ENCODE measurements at regions not wholly inside any gene's neighbourhood (a gene's known extent, or its start where the extent isn't known, plus 50 kb on each side); places are given as distances from the start of the nearest gene placed in this dataset.

GRCh38 chr3:146679191-146679590, 74.0 kb upstream of the PLSCR5 start:
- Histone ChIP-seq H3K27me3 (ENCODE audit: insufficient read depth, low read length) (no peaks in the 10 kb centered on the region), H2AK5ac (ENCODE audit: low read length) (no peak overlapping the region), H4K8ac (ENCODE audit: low read depth, low read length) (no peak overlapping the region), H3K4me3 (ENCODE audit: low read depth, low read length) (no peak overlapping the region), H3K79me2 (ENCODE audit: control insufficient read depth, insufficient read depth, low read length, poor library complexity) (no peaks in the 10 kb centered on the region), H3K27ac (ENCODE audit: low read depth, low read length) (no peak overlapping the region), H4K12ac (ENCODE audit: low read depth, low read length) (no peak overlapping the region), H3K9ac (ENCODE audit: low read length) (no peak overlapping the region), H3K79me1 (ENCODE audit: low read length) (no peaks in the 10 kb centered on the region), H3K4me2 (ENCODE audit: low read length) (no peak overlapping the region), H4K91ac (ENCODE audit: low read depth, low read length) (no peak overlapping the region), H2BK120ac (ENCODE audit: insufficient read depth, low read length, poor library complexity) (no peak overlapping the region), H2BK5ac (ENCODE audit: low read depth, low read length, poor library complexity) (no peak overlapping the region), H3K36me3 (ENCODE audit: control insufficient read depth in 1 of 2, insufficient read depth in 2 of 2, low read length in 2 of 2) (no peaks in the 10 kb centered on the region), H2AFZ (ENCODE audit: insufficient read depth, low read length, poor library complexity) (no peak overlapping the region), H3K18ac (ENCODE audit: low read length) (no peak overlapping the region), H2BK12ac (ENCODE audit: low read length) (no peak overlapping the region), H3K4me1 (ENCODE audit: control insufficient read depth in 1 of 2, insufficient read depth in 2 of 2, low read length in 2 of 2) (no peaks in the 10 kb centered on the region), H3K14ac (ENCODE audit: low read length) (no peak overlapping the region), H3K9me3 (ENCODE audit: insufficient read depth, low read depth, low read length) (no peaks in the 10 kb centered on the region), H3K23ac (ENCODE audit: low read length) (no peak overlapping the region), H3K4ac (ENCODE audit: low read depth, low read length) (no peak overlapping the region)
- no CpG with 5 or more reads among the region's 3 CpGs for WGBS (ENCODE audit: extremely low coverage, insufficient coverage, insufficient read length)
- no peak for DNase-seq

GRCh38 chr3:146672941-146673340, 67.8 kb upstream of the PLSCR5 start:
- no CpG with 5 or more reads among the region's 2 CpGs for WGBS (ENCODE audit: extremely low coverage, insufficient coverage, insufficient read length)
- Histone ChIP-seq H3K79me2 (ENCODE audit: control insufficient read depth, insufficient read depth, low read length, poor library complexity) (no peaks in the 10 kb centered on the region), H2BK120ac (ENCODE audit: insufficient read depth, low read length, poor library complexity) (no peak overlapping the region)

DNA sequence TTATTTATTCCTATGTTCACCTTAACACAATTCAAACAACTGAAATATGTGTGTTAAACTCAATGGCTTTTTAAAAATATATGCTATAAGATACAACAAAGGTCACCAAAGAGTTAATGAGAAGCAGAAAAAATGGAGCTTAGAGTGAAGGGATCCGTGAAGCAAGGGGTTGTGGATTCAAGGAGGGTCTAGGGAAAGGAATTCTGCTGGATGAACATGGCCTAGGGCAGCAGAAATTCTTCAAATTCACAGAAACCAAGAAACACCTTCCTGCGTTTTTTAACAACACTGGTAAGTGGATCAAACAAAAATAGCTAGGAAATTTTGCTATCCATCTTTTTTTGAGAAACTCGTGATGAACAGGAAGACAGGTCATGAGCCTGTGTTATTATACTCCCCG, 59.3 kb upstream of the PLSCR5 start:
- Histone ChIP-seq H3K79me1 (ENCODE audit: low read length) (no peaks in the 10 kb centered on the region), H4K91ac (ENCODE audit: low read depth, low read length) (no peak overlapping the region), H3K36me3 (ENCODE audit: control insufficient read depth in 1 of 2, insufficient read depth in 2 of 2, low read length in 2 of 2) (no peaks in the 10 kb centered on the region), H2AFZ (ENCODE audit: insufficient read depth, low read length, poor library complexity) (no peak overlapping the region), H3K27me3 (ENCODE audit: insufficient read depth, low read length) (no peaks in the 10 kb centered on the region), H3K14ac (ENCODE audit: low read length) (no peak overlapping the region), H3K23ac (ENCODE audit: low read length) (no peak overlapping the region), H3K9me3 (ENCODE audit: insufficient read depth, low read depth, low read length) (no peaks in the 10 kb centered on the region), H3K27ac (ENCODE audit: low read depth, low read length) (no peak overlapping the region), H2AK5ac (ENCODE audit: low read length) (no peak overlapping the region), H4K12ac (ENCODE audit: low read depth, low read length) (no peak overlapping the region), H2BK12ac (ENCODE audit: low read length) (no peak overlapping the region), H2BK120ac (ENCODE audit: insufficient read depth, low read length, poor library complexity) (no peak overlapping the region), H3K4ac (ENCODE audit: low read depth, low read length) (no peak overlapping the region), H3K4me3 (ENCODE audit: low read depth, low read length) (no peak overlapping the region), H3K18ac (ENCODE audit: low read length) (no peak overlapping the region), H3K9ac (ENCODE audit: low read length) (no peak overlapping the region), H3K4me1 (ENCODE audit: control insufficient read depth in 1 of 2, insufficient read depth in 2 of 2, low read length in 2 of 2) (no peaks in the 10 kb centered on the region), H2BK5ac (ENCODE audit: low read depth, low read length, poor library complexity) (no peak overlapping the region), H3K4me2 (ENCODE audit: low read length) (no peak overlapping the region), H4K8ac (ENCODE audit: low read depth, low read length) (no peak overlapping the region), H3K79me2 (ENCODE audit: control insufficient read depth, insufficient read depth, low read length, poor library complexity) (no peaks in the 10 kb centered on the region)
- WGBS (ENCODE audit: extremely low coverage, insufficient coverage, insufficient read length): no CpG with 5 or more reads among the region's 4 CpGs
- DNase-seq: peak; percentile 15 to 34

More at GRCh38 chr3:146672941-146673340, 67.8 kb upstream of the PLSCR5 start:
- Histone ChIP-seq H2AK5ac (ENCODE audit: low read length) (no peak overlapping the region), H3K27ac (ENCODE audit: low read depth, low read length) (no peak overlapping the region), H3K23ac (ENCODE audit: low read length) (no peak overlapping the region), H3K4me1 (ENCODE audit: control insufficient read depth in 1 of 2, insufficient read depth in 2 of 2, low read length in 2 of 2) (no peaks in the 10 kb centered on the region), H3K4me3 (ENCODE audit: low read depth, low read length) (no peak overlapping the region), H3K14ac (ENCODE audit: low read length) (no peak overlapping the region), H3K27me3 (ENCODE audit: insufficient read depth, low read length) (no peaks in the 10 kb centered on the region), H3K4ac (ENCODE audit: low read depth, low read length) (no peak overlapping the region), H3K9ac (ENCODE audit: low read length) (no peak overlapping the region), H2AFZ (ENCODE audit: insufficient read depth, low read length, poor library complexity) (no peak overlapping the region), H3K36me3 (ENCODE audit: control insufficient read depth in 1 of 2, insufficient read depth in 2 of 2, low read length in 2 of 2) (no peaks in the 10 kb centered on the region), H4K12ac (ENCODE audit: low read depth, low read length) (no peak overlapping the region), H2BK12ac (ENCODE audit: low read length) (no peak overlapping the region), H3K18ac (ENCODE audit: low read length) (no peak overlapping the region), H4K8ac (ENCODE audit: low read depth, low read length) (no peak overlapping the region), H3K9me3 (ENCODE audit: insufficient read depth, low read depth, low read length) (no peaks in the 10 kb centered on the region), H3K4me2 (ENCODE audit: low read length) (no peak overlapping the region), H4K91ac (ENCODE audit: low read depth, low read length) (no peak overlapping the region), H3K79me1 (ENCODE audit: low read length) (no peaks in the 10 kb centered on the region), H2BK5ac (ENCODE audit: low read depth, low read length, poor library complexity) (no peak overlapping the region)
- DNase-seq: no peak

- Histone ChIP-seq H3K23ac (ENCODE audit: low read length) (no peak overlapping the region), H3K4ac (ENCODE audit: low read depth, low read length) (no peak overlapping the region), H3K27me3 (ENCODE audit: insufficient read depth, low read length) (no peaks in the 10 kb centered on the region), H2BK12ac (ENCODE audit: low read length) (no peak overlapping the region), H2AFZ (ENCODE audit: insufficient read depth, low read length, poor library complexity) (no peak overlapping the region), H3K27ac (ENCODE audit: low read depth, low read length) (no peak overlapping the region), H3K9ac (ENCODE audit: low read length) (no peak overlapping the region), H4K91ac (ENCODE audit: low read depth, low read length) (no peak overlapping the region), H3K4me1 (ENCODE audit: control insufficient read depth in 1 of 2, insufficient read depth in 2 of 2, low read length in 2 of 2) (no peaks in the 10 kb centered on the region), H3K4me2 (ENCODE audit: low read length) (no peak overlapping the region), H3K79me2 (ENCODE audit: control insufficient read depth, insufficient read depth, low read length, poor library complexity) (no peaks in the 10 kb centered on the region), H3K9me3 (ENCODE audit: insufficient read depth, low read depth, low read length) (peaks cover 2% of the 10 kb centered on the region), H3K14ac (ENCODE audit: low read length) (no peak overlapping the region), H4K8ac (ENCODE audit: low read depth, low read length) (no peak overlapping the region), H2BK120ac (ENCODE audit: insufficient read depth, low read length, poor library complexity) (no peak overlapping the region), H3K79me1 (ENCODE audit: low read length) (no peaks in the 10 kb centered on the region), H4K12ac (ENCODE audit: low read depth, low read length) (no peak overlapping the region), H3K36me3 (ENCODE audit: control insufficient read depth in 1 of 2, insufficient read depth in 2 of 2, low read length in 2 of 2) (peaks cover 0 to 2% of the 10 kb centered on the region in 2 experiments), H3K4me3 (ENCODE audit: low read depth, low read length) (no peak overlapping the region), H2AK5ac (ENCODE audit: low read length) (no peak overlapping the region), H2BK5ac (ENCODE audit: low read depth, low read length, poor library complexity) (no peak overlapping the region), H3K18ac (ENCODE audit: low read length) (no peak overlapping the region)
- no CpG with 5 or more reads among the region's 2 CpGs for WGBS (ENCODE audit: extremely low coverage, insufficient coverage, insufficient read length)
- DNase-seq: no peak
Measured at GRCh38 chr3:146658841-146659240, 53.7 kb upstream of the PLSCR5 start.
